ENCODE measurements at regions not wholly inside any gene's neighbourhood (a gene's known extent, or its start where the extent isn't known, plus 50 kb on each side); places are given as distances from the start of the nearest gene placed in this dataset.

DNA sequence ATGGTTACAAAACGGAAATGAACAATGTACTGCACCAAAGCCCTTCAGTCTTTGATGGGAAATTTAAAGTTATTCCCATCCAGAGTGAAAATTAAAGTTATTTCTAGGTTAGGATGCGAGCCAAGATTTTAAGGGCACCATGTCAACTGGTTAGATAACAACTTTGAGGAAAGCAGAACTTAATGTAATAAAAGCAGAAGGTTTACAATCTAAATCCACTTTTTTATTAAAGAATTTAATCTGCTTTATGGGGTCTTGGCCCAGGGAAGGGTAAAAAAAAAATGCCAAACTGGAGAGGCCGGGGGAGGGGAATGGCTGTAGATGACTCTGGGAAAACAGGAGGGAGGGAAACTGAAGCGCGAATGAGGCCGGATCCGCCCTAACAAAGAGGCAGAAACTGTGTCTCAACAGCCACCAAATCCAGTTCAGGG is 108.2 kb upstream of the ATF7IP start:
- Mint-ChIP-seq H3K27me3 (ENCODE audit: low read depth) (no peaks in the 10 kb centered on the region), H3K36me3 (ENCODE audit: insufficient read depth in 1 of 3, low read depth in 3 of 3) (peaks cover 3 to 13% (median 9%) of the 10 kb centered on the region in 3 experiments), H3K4me3 (peak overlapping the region; percentile 31 to 68), H3K27ac (peak overlapping the region; percentile 95 to 100 (median 98)), H3K4me1 (peaks cover 59 to 60% of the 10 kb centered on the region in 2 experiments), H3K9me3 (peaks cover 14 to 18% of the 10 kb centered on the region in 2 experiments)
- Histone ChIP-seq H3K9ac (ENCODE audit: extremely low read depth, insufficient read length, low read length) (peak overlapping the region; percentile 77), H4K20me1 (ENCODE audit: control insufficient read depth, insufficient read depth, insufficient read length) (no peaks in the 10 kb centered on the region), H2BK12ac (ENCODE audit: insufficient read length, low read depth, low read length) (no peak overlapping the region), H3K79me1 (ENCODE audit: insufficient read depth, low read depth, low read length, poor library complexity, severe bottlenecking) (no peaks in the 10 kb centered on the region), H2AFZ (ENCODE audit: low read length) (no peak overlapping the region), H4K8ac (replicated peaks; ENCODE audit: insufficient read length, low read depth, low read length) (no peak overlapping the region), H4K91ac (ENCODE audit: insufficient read length, low read depth, low read length) (no peak overlapping the region), H4K5ac (ENCODE audit: insufficient read length, low read depth, low read length) (peak overlapping the region; percentile 33), H2AK5ac (ENCODE audit: insufficient read length, low read length) (no peak overlapping the region), H2BK120ac (ENCODE audit: low read depth, low read length, poor library complexity, severe bottlenecking) (peak overlapping the region; percentile 90), H3T11ph (ENCODE audit: low read length) (peak overlapping the region; percentile 77), H3K4ac (ENCODE audit: low read depth, low read length) (peak overlapping the region; percentile 55; the same call in 1 of the 2 replicates), H2BK5ac (ENCODE audit: insufficient read length, low read length) (no peak overlapping the region), H3K56ac (ENCODE audit: insufficient read length, low read depth, low read length) (no peak overlapping the region), H3K14ac (ENCODE audit: insufficient read depth, low read length) (peak overlapping the region; percentile 32; the same call in 1 of the 2 replicates), H3K4me1 (ENCODE audit: insufficient read depth, low read length) (peaks cover 19% of the 10 kb centered on the region), H3K27me3 (ENCODE audit: insufficient read depth, low read length) (no peaks in the 10 kb centered on the region), H3K18ac (ENCODE audit: insufficient read length, low read depth, low read length) (peak overlapping the region; percentile 23), H2BK20ac (ENCODE audit: low read depth, low read length, poor library complexity, severe bottlenecking) (peak overlapping the region; percentile 84), H3K23me2 (ENCODE audit: insufficient read length, low read depth, low read length, poor library complexity, severe bottlenecking) (no peaks in the 10 kb centered on the region), H3K27ac (ENCODE audit: insufficient read length, low read depth, low read length) (peak overlapping the region; percentile 100), H3K23ac (ENCODE audit: insufficient read length, low read depth, low read length) (no peak overlapping the region), H3K79me2 (ENCODE audit: insufficient read depth, low read length) (no peaks in the 10 kb centered on the region), H3K4me2 (ENCODE audit: insufficient read depth, insufficient read length, low read length) (no peak overlapping the region), H2BK15ac (ENCODE audit: low read depth, low read length) (no peak overlapping the region), H3K9me3 (ENCODE audit: control insufficient read depth, low read depth, low read length) (no peaks in the 10 kb centered on the region)
- WGBS (ENCODE audit: extremely low coverage, insufficient read length, low lambda C conversion rate) = no CpG with 5 or more reads among the region's 7 CpGs
- no peak for DNase-seq
- TF ChIP-seq, protein P1, sequence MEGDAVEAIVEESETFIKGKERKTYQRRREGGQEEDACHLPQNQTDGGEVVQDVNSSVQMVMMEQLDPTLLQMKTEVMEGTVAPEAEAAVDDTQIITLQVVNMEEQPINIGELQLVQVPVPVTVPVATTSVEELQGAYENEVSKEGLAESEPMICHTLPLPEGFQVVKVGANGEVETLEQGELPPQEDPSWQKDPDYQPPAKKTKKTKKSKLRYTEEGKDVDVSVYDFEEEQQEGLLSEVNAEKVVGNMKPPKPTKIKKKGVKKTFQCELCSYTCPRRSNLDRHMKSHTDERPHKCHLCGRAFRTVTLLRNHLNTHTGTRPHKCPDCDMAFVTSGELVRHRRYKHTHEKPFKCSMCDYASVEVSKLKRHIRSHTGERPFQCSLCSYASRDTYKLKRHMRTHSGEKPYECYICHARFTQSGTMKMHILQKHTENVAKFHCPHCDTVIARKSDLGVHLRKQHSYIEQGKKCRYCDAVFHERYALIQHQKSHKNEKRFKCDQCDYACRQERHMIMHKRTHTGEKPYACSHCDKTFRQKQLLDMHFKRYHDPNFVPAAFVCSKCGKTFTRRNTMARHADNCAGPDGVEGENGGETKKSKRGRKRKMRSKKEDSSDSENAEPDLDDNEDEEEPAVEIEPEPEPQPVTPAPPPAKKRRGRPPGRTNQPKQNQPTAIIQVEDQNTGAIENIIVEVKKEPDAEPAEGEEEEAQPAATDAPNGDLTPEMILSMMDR (conservative IDR thresholded peaks at IDR 0.05) = no peak
